NCI-H460 (cell line): ENCODE measurements at regions not wholly inside any gene's neighbourhood (a gene's known extent, or its start where the extent isn't known, plus 50 kb on each side); places are given as distances from the start of the nearest gene placed in this dataset.
"Not testable (repeated sequence)": the region's sequence is repeated elsewhere in the genome, so short reads cannot be mapped to it uniquely, and the experiment has no call there.

Experiments used
- DNase-seq: peaks from one replicate; pipeline ENCODE4 v3.0.0-alpha.2; 2016; ENCODE audit warnings: low read depth; ENCODE audit errors: extremely low read depth

DNA sequence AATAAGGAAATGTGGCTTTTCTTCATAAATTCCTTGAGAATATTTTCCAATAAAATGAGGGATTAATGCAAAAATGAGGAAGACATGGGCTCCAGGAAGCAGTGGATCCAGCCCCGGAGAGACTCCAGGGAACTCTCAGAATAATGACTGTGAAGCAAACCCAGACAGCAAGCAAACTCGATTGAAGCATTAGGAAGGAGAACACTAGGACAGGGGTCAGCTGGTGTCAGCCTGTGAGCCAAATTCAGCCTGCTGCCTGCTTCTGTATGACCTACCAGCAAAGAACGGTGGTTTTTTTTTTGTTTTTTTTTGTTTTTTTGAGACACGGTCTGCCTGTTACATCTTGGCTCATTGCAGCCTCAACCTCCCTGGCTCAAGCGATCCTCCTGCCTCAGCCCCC lies 133.9 kb upstream of the FOXN2 start:
- no peak for DNase-seq

DNA sequence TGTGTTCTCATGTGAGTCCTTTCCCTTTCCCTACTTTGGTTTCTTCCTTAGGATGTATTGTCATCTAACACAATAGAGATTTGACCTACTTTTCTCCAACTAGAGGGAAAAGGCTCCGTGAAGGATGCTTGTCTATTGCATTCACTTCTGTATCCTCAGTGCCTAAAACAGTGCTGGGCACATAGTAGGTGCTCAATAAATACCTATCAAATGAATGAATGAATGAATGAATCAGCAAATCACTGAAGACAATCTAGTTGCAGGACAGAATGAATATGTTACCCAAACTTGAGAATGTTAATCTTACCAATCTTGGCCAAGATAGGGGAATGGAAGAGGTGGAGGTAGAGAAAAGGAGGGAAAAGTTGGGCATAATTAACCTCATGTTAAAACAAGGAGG lies 131.2 kb upstream of the FOXN2 start:
- DNase-seq = no peak

DNA sequence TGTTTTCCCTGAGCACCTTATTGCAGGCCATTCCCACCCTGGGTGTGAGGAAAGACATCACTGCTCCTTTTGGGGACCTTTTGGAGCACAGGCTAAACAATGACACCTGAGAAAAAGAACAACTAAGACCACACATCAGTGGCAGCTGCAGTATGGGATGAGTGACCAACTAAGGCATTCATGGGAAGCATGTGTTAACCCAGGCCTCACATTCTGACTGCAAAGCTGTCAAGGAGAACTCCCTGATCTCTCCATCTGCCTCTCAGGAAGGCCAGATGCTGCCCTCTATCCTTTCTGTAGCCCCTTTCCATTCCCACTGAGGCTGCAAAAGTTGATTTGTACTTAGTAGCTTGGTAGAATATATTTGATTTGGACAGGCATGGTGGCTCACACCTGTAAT lies 130.5 kb upstream of the FOXN2 start:
- DNase-seq = no peak

DNA sequence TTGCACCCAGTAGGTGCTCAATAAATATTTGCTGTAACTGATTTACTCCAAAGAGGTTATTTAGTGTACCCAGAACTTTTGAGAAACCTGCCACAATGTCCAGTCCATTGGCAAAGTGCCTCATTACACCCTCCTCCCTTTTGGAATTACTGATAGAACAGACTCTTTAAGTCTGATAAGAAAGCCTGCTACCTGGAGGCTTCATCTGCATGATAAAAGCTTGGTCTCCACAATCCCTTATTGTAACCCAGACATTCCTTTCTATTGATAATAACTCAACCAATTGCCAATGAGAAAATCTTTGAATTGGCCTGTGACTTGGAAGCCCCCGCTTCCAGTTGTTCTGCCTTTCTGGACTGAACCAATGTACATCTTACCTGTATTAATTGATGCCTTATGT lies 127.0 kb upstream of the FOXN2 start:
- DNase-seq = no peak

DNA sequence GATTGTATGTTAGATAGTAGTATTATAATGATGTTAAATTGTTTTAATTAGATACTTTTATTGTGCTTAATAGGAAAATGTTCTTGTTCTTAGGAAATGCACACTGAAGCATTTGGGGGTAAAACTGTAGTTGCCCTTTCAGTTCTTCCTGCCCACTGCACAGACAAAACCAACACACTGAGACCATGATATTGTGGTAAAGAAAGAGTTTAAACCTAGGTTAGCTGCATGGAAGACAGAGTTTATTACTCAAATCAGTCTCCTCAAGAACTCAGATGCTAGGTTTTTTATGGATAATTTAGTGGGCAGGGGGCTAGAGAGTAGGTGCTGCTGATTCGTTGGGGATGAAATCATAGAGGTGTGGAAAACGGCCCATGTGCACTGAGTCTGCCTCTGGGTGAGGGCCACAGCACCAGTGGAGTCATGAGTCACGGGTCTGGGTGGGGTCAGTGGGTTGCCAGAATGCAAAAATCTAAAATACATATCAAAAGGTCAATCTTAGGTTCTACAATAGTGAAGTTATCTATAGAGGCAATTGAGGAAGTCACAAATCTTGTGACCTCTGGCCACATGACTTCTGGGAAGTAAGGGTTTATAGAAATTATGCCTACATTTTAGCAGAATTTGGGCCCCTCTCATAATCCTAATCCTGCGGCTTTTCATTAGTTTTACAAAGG lies 124.8 kb upstream of the FOXN2 start:
- no peak for DNase-seq

DNA sequence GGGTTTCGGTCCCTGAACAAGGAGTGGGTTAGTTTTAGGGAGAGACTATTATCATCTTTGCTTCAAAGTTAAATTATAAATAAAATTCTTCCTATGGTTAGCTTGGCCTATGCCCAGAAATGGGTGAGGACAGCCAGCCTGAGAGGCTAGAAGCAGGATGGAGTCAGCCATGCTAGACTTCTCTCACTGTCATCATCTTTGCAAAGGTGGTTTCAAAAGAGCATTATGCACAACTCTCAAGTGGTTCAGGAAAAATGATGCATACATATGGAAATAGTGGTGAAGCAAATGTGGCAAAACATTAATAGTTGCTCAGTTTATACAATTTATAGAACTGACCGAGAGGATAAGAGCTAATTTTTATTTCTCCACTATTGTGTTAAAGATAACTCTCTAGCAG lies 124.3 kb upstream of the FOXN2 start:
- no peak for DNase-seq

DNA sequence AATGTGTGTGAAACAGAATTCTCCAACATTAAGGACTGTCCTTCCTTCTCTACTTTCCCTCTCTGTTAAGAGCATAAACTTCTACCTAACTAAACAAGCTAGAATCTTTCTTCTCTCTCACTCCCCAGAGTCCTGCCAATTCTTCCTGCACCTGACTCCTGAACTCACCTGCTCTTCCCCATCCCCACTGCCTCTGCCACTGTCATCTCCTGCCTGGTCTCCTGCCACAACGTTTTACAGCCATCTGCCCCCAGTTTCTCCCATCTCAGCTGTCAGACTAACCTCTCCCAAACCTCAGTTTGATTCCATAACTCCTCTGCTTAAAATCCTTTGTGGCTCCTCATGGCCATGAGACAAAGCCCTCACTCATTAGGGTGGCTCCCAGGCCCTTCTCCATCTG lies 119.8 kb upstream of the FOXN2 start:
- DNase-seq = no peak

DNA sequence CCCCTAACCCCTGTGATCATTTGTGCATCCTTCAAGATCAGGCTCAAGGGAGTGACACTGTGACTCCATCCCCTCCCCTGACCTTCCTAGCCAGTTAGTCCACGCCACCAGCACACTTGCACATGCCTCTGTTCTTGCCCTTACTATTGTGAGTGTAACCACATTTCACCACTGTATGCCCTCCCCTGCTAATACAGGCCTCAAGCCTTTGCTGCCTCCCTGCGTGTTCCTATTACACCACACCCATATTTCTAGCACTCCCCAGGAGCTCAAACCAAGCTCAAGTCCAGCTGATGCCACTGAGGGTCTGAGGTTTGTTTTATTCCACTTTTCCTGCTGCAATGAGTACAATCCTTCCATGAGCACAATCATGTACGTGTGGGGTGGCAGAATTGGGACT lies 119.3 kb upstream of the FOXN2 start:
- DNase-seq = no peak

DNA sequence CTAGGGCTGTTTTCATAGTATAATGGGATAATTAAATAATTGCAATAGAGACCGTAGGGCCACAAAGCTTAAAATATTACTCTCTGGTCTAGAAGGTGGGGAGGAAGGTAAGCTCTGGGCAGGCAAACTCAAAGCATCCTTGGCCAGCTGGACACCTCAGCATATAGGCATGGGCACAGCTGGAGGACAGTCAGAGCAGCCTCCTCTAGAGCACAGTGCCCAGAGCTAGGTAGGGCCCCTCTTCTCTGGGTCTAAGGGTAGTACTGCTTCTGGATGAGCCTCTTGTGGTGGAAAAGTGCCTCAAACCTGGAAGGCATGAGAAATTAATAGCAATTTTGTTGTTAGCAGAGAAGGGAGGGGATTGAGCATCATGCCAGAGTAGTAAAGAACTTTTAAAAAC lies 116.9 kb upstream of the FOXN2 start:
- DNase-seq = no peak

DNA sequence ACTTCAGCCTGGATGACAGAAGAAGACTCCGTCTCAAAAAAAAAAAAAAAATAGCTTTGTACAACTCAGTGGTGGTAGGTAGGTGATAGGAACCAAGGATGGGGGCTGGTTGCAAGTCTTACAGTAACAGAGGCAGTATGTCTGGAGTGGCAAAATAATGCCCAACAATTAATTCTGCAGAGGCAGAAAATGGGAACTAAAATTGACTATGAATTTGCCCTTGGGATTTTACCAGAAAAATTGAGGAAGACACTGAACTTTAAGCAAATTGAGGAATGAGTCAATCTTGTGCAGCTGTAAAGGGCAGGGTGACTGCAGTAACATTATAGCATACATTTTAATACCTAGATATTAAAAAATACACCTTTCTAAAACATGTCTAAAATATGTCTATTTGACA lies 116.1 kb upstream of the FOXN2 start:
- no peak for DNase-seq

DNA sequence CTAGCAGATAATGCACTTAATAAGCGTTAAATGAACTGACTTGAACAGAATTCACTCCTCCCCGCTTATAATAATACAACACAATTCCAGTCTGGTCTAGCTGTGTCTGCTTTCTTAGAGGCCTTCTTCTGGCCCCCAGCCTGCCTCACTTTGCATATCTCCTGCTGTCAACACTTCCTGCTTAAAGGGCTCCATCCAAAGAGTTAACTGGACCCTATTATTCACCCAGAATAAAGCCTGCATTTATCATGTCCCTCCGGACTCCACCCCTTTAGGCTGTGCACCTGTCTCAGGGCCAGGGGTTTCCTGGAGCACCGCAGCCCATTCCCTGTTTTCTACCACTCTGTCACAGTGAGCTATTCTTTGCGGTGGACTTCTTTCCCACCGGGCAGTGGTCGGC lies 115.4 kb upstream of the FOXN2 start:
- DNase-seq = no peak

DNA sequence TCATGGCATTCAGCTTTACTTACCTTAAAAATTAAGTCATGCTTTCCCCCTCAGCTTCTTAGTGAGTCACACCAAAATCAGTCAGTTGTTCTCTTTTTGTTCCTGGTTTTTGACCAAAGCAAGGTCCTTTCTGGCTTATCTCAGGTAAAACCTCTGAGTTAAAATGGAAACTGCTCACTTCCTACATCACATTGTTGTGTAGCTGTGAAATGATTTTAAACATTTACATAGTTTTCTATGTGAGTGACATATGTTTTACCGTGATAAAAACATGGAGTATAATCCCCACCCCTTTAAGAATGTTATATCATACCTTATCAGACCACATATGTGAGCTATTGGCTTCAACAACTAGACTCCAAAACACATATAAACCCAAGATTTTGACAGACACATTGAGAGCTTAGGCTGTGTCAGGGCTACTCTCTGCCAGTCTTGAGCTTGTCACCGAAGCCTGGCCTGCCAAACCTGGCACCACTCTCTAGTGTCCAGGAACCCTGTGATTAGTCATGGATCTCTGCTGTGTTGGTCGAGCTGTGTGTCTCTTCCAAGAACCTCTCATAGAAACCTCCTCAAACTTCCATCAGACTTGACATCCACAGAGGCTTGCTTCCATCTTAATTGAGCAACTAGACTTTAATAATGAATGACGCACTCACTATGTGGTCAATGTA lies 113.7 kb upstream of the FOXN2 start:
- DNase-seq = no peak

DNA sequence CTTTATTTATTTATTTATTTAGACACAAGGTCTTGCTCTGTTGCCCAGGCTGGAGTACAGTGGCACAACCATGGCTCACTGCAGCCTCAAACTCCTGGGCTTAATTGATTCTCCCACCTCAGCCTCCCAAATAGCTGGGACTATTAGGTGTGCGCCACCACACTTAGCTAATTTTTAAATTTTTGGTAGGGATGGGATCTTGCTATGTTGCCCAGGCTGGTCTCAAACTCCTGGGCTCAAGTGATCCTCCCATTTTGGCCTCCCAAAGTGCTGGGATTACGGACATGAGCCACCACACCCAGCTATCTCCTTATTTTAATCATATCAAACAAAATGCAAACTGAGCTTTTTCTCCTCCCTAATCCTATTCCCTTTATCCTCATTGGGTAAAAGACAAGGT lies 113.0 kb upstream of the FOXN2 start:
- not testable (repeated sequence) for DNase-seq

DNA sequence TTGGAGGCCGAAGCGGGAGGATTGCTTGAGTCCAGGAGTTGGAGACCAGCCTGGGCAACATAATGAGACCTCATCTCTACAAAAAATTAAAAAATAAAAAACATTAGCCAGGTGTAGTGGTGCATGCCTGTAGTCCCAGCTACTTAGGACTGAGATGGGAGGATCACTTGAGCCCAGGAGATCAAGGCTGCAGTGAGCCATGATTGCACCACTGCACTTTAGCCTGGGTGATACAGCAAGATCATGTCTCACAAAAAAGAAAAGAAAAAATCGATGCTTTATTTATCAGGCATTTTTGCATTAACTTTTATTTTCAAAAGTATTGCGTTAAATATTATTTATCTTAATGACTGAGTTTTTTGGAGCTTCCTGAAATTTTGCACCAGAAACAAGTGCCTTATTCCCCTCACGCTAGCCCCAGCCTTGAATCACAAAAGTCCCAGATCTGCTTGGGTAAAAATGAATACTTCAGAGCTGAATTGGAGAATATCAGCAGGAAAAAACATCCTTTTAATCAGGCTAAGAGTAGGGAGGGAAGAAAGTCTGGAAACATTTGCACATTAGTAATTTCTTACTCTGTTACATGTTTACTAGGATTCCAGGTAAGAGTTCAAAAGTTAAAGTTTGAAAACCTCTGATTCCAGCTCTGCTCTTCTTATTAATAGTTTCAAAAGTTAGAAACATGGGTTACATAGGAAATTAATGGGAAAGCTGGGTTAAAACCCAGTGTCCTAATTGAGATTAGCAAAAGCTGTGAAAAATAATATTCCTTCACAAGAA lies 111.4 kb upstream of the FOXN2 start:
- DNase-seq = no peak

DNA sequence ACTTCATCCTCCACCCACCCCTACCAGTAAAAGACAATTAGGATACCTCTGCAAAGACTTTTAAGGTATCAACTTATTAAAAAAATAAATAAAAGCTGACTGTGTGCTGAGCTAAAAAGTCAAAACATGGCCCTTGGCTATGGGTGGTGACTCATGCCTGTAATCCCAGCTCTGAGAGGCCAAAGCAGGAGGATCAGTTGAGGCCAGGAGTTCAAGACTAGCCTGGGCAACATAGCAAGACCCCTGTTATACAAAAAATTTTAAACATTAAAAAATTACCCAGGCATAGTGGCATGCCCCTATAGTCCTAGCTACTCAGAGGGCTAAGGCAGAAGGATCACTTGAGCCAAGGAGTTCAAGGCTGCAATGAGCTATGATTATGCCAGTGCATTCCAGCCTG lies 110.8 kb upstream of the FOXN2 start:
- DNase-seq = no peak

DNA sequence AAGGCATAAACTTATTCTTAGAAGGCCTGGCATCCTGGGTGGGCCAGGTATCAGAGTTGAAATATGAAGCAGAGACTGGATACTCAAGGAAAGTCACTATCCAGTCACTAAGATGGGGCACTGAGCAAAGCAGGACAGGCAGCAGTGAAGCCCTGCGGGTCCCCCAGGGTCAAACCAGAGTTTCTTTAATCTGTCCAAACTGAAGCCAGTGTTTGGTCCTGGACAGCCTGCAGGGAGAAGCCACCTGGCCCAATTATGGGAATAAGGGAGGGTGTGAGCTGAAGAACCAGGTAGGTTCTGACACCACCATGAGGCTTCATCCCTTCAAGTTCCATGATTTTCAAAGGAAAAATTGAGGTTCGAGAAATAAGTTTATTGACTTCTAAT lies 109.7 kb upstream of the FOXN2 start:
- no peak for DNase-seq

DNA sequence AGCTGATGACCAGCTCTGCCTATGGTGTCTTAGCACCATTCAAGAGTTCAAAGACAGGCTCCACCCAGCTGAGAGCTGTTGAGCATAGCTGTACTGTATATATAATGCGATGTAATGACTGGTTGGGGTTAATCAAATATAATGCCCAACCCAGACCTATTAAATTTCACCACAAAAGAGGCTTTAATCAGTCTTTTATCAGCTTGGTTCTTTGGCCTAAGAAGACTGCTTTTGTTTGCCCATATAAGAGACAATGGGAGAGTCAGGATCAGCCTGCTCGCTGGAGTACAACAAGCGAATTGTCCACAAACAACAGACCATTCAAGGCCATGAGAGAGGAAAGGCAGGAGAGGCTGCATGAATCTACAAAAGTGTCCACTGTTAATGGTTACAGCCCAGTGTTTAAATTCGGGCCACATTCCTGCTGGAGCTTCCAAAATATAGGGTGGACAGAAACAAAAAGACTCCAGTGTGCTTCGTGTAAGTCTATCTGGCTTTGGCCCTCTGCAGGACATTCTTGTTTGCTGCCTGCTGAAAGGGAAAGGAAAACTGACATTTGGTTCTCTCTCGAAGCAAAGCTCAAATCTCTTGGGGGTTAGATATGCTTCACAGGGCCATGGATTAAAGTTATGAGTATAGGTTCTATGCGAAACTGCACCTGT lies 109.2 kb upstream of the FOXN2 start:
- DNase-seq = no peak

DNA sequence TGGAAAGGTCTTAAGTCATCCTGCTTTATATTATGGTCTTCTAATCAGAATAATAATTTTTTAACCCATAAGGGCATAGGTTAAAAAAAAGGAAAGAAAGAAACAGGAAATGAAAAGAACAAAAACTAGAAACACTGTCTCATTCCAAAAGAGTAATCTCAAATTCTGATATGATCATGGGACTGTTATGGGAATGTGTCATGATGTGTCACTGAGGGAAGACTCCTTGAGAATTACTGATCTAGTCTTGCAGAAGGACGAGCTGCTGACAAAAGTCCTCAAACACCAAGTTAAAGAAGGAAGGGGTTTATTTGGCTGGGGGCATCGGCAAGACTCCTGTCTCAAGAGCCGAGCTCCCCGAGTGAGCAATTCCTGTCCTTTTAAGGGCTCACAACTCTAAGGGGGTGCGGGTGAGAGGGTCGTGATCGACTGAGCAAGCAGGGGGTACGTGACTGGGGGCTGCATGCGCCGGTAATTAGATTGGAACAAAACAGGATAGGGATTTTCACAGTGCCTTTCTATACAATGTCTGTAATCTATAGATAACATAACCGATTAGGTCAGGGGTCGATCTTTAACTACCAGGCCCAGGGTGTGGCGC lies 108.3 kb upstream of the FOXN2 start:
- not testable (repeated sequence) for DNase-seq

DNA sequence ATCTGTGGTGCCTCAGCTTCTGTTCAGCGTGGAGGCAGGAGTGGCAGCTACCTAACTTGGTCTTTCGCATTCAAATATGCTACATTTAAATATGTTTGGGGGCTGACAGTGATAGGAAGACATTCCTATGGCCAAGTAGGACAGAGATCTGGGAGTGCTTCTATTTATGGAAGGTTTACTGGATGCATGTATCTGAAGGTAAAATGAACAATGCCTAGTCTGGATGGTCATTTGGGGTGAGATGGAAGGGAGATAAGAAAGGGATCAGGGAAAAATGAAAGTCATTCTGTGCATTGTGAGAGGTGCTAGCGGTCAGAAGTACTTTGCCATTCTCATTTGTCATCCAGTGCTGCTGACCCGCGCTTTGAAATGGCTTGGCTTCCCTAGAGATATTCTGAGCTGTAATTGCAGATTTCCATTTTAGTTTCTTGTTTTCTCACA lies 107.3 kb upstream of the FOXN2 start:
- DNase-seq = no peak

DNA sequence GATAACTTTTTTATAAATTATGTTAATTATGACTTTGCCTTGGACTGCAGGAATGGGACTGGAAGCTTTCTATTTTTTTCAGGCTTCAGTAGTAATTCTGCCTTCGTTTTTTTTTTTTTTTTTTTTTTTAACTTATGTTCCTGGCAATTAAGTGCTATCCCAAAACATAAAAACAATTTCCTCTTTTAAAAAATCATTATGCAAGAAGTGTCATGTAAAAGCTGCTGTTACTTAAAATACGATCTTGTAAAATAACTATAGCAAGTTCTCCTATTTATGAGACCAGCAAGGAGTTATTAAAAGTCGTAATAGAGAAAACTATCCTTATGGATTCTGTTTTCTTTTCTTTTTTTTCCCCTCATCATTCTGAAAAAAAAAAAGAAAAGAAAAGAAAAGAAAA lies 106.6 kb upstream of the FOXN2 start:
- no peak for DNase-seq
